ENCODE measurements at regions not wholly inside any gene's neighbourhood (a gene's known extent, or its start where the extent isn't known, plus 50 kb on each side); places are given as distances from the start of the nearest gene placed in this dataset.

- no peak for TF ChIP-seq POLR2A (IDR thresholded peaks at IDR 0.05; ENCODE audit: low read length)
- no peak for TF ChIP-seq GATA1 (IDR thresholded peaks at IDR 0.05; ENCODE audit: low read depth, low read length)
These were observed 94.3 kb upstream of the USP29 start for GRCh38 chr19:57025491-57025890.

All from erythroblast (primary cell).